Naive thymus-derived CD4-positive, alpha-beta T cell (primary cell): ENCODE measurements at regions not wholly inside any gene's neighbourhood (a gene's known extent, or its start where the extent isn't known, plus 50 kb on each side); places are given as distances from the start of the nearest gene placed in this dataset.

Experiments
- ATAC-seq: fragments of 150-1000 bp; cut with Tn5 transposase; 2 replicates; pipeline ENCODE4 v1.10.0; 2021; ENCODE audit warnings: mild to moderate bottlenecking, moderate library complexity
- CTCF ChIA-PET: fragments of 350-600 bp; sonication (Branson Sonifier 250); formaldehyde crosslinking; loops from one replicate; lab custom pipeline; 2021; ENCODE audit warnings: antibody characterized with exemption; lab: Charles Lee
- POLR2A ChIA-PET: fragments of 350-600 bp; sonication (Branson Sonifier 250); formaldehyde crosslinking; loops from one replicate; lab custom pipeline; 2021; ENCODE audit warnings: antibody characterized with exemption, inconsistent platforms; lab: Charles Lee
- DNase-seq, 9 donors: peaks; one replicate each; pipeline versions ENCODE4 v3.0.0 to v3.0.0-alpha.2; 2020 to 2022; ENCODE audit warnings: mixed read lengths in 1 of 9
- H3K27ac ChIP-seq: one replicate; pipeline ENCODE4 v1.7.0; 2013; ENCODE audit warnings: mild to moderate bottlenecking, low read depth, low read length, moderate library complexity
- H3K27me3 ChIP-seq, 2 donors: one replicate each; pipeline ENCODE4 v1.7.0; 2013; ENCODE audit warnings: low read length in 2 of 2, mild to moderate bottlenecking in 2 of 2, moderate library complexity in 2 of 2; ENCODE audit not compliant: control insufficient read depth in 2 of 2, insufficient read depth in 2 of 2
- H3K36me3 ChIP-seq, 3 experiments: 1 replicate in 2 of 3; 2 replicates in 1 of 3; pipeline ENCODE4 v1.7.0; 2013; ENCODE audit warnings: low read length in 3 of 3, mild to moderate bottlenecking in 3 of 3, moderate library complexity in 1 of 3; ENCODE audit not compliant: insufficient read depth in 3 of 3, control insufficient read depth in 2 of 3
- H3K4me1 ChIP-seq, 2 donors: one replicate each; pipeline ENCODE4 v1.7.0; 2013; ENCODE audit warnings: low read length in 2 of 2, mild to moderate bottlenecking in 2 of 2, moderate library complexity in 1 of 2; ENCODE audit not compliant: control insufficient read depth in 2 of 2, insufficient read depth in 2 of 2
- H3K4me3 ChIP-seq: 2 replicates; pipeline ENCODE4 v1.7.0; 2013; ENCODE audit warnings: mild to moderate bottlenecking, low read length
- H3K9me3 ChIP-seq, 3 experiments: 1 replicate in 2 of 3; 2 replicates in 1 of 3; pipeline ENCODE4 v1.7.0; 2013; ENCODE audit warnings: low read length in 3 of 3; ENCODE audit not compliant: control insufficient read depth in 2 of 3
- H3K27ac Mint-ChIP-seq, 9 donors: one replicate each; pipeline ENCODE4 v1.8.0; 2020 to 2022; ENCODE audit warnings: mixed read lengths in 9 of 9, mild to moderate bottlenecking in 8 of 9, moderate library complexity in 5 of 9, inconsistent platforms in 2 of 9
- H3K27me3 Mint-ChIP-seq, 5 donors: one replicate each; pipeline ENCODE4 v1.8.0; 2021 to 2022; ENCODE audit warnings: mixed read lengths in 5 of 5, mild to moderate bottlenecking in 1 of 5
- H3K36me3 Mint-ChIP-seq, 5 donors: one replicate each; pipeline ENCODE4 v1.8.0; 2020 to 2022; ENCODE audit warnings: mixed read lengths in 5 of 5, mild to moderate bottlenecking in 3 of 5, inconsistent platforms in 1 of 5
- H3K4me1 Mint-ChIP-seq, 7 donors: one replicate each; pipeline ENCODE4 v1.8.0; 2020 to 2022; ENCODE audit warnings: mixed read lengths in 7 of 7, mild to moderate bottlenecking in 3 of 7, inconsistent platforms in 1 of 7
- H3K4me3 Mint-ChIP-seq, 10 donors: one replicate each; pipeline ENCODE4 v1.8.0; 2020 to 2022; ENCODE audit warnings: mild to moderate bottlenecking in 10 of 10, mixed read lengths in 10 of 10, moderate library complexity in 6 of 10, inconsistent platforms in 2 of 10
- H3K9me3 Mint-ChIP-seq, 11 donors: one replicate each; pipeline ENCODE4 v1.8.0; 2020 to 2022; ENCODE audit warnings: mixed read lengths in 11 of 11, mild to moderate bottlenecking in 4 of 11, inconsistent platforms in 1 of 11, moderate library complexity in 1 of 11
- intact Hi-C, 2 donors: fragments of 100-400 bp; cut with micrococcal nuclease; formaldehyde crosslinking; loops; one replicate each; pipeline ENCODE4 v1.15.1; 2023

DNA sequence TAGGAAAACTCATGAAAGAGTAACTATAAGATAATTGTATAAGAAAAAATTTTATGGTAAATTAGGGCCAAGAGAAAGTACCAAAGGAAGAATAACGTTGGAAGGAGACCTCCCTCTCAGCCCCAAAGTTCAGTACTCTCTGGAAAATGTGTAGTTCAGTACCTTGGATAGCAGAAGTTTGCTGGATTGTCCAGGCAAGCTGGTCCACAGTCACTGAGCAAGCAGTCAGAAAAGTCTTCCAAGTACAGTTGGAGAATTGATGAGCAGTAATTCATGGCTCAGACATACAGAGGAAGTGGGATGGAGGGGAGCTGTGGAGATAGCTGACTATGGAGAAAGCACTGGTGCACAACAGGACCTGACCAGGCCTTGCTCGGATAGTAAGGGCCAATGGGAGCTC, 598.2 kb upstream of the NDST4 start:
- no peak for ATAC-seq
- H3K27ac Mint-ChIP-seq, result no peak overlapping the region
- Histone ChIP-seq H3K36me3 (no peaks in the 10 kb centered on the region), H3K4me3 (no peak overlapping the region), H3K4me1 (no peaks in the 10 kb centered on the region), H3K27ac (no peak overlapping the region), H3K9me3 (no peaks in the 10 kb centered on the region), H3K27me3 (no peaks in the 10 kb centered on the region)
- intact Hi-C loops, result no loop called here
- CTCF ChIA-PET, result no interaction called here
- H3K9me3 Mint-ChIP-seq, result peaks cover 0 to 8% (median 2%) of the 10 kb centered on the region in 11 donors
- H3K4me1 Mint-ChIP-seq, result no peaks in the 10 kb centered on the region
- H3K4me3 Mint-ChIP-seq, result no peak overlapping the region
- no peak for DNase-seq
- H3K27me3 Mint-ChIP-seq, result no peaks in the 10 kb centered on the region
- H3K36me3 Mint-ChIP-seq, result no peaks in the 10 kb centered on the region
- POLR2A ChIA-PET, result no interaction called here

- POLR2A ChIA-PET, result no interaction called here
- H3K27me3 Mint-ChIP-seq, result no peaks in the 10 kb centered on the region
- peaks cover 0 to 22% (median 0%) of the 10 kb centered on the region in 11 donors for H3K9me3 Mint-ChIP-seq
These were observed 575.5 kb upstream of the NDST4 start for GRCh38 chr4:115688961-115689360.

DNA sequence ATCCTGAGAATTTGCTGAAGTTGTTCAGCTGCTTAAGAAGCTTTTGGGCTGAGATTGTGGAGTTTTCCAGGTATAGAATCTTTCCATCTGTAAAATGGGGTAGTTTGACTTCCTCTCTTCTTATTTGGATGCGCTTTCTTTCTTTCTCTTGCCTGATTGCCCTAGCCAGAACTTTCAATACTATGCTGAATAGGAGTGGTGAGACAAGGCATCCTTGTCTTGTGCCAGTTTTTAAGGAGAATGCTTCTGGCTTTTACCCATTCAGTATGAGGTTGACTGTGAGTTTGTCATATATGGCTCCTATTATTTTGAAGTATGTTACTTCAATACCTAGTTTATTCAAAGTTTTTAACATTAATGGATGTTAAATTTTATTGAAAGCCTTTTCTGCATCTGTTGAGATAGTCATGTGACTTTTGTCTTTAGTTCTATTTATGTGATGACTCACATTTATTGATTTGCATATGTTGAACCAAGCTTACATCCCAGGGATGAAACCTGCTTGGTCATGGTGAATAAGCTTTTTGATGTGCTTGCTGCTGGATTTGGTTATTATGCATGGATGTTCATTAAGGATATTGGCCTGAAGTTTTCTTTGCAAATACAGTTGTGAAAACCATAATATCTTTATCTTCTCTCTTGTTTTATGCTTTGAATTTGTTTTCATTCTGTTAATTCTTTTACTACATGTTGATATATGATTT, 573.8 kb upstream of the NDST4 start:
- Mint-ChIP-seq H3K27me3 (no peaks in the 10 kb centered on the region), H3K4me1 (no peaks in the 10 kb centered on the region), H3K9me3 (peaks cover 0 to 22% (median 0%) of the 10 kb centered on the region in 11 donors), H3K4me3 (no peak overlapping the region), H3K27ac (no peak overlapping the region), H3K36me3 (no peaks in the 10 kb centered on the region)
- DNase-seq (no peak), ATAC-seq (no peak)
- no peaks in the 10 kb centered on the region for H3K27me3 ChIP-seq
- CTCF ChIA-PET, result interaction anchor here (0.7 kb wide), 1 partner anchor 14 kb away, joined by 3 read pairs; no protein-coding TSS in a partner anchor
- intact Hi-C loops, result no loop called here
- H3K9me3 ChIP-seq, result no peaks in the 10 kb centered on the region
- H3K4me3 ChIP-seq, result no peak overlapping the region
- H3K36me3 ChIP-seq, result no peaks in the 10 kb centered on the region
- POLR2A ChIA-PET, result no interaction called here
- no peak overlapping the region for H3K27ac ChIP-seq
- H3K4me1 ChIP-seq, result no peaks in the 10 kb centered on the region

More at GRCh38 chr4:115688961-115689360, 575.5 kb upstream of the NDST4 start:
- H3K4me3 ChIP-seq, result no peak overlapping the region
- Mint-ChIP-seq H3K27ac (no peak overlapping the region), H3K4me3 (no peak overlapping the region), H3K4me1 (no peaks in the 10 kb centered on the region), H3K36me3 (no peaks in the 10 kb centered on the region)
- H3K27ac ChIP-seq, result no peak overlapping the region
- DNase-seq (no peak), ATAC-seq (no peak)
- H3K36me3 ChIP-seq, result no peaks in the 10 kb centered on the region
- CTCF ChIA-PET, result interaction anchor here (0.6 kb wide), 1 partner anchor 8 kb away, joined by 3 read pairs; no protein-coding TSS in a partner anchor
- intact Hi-C loops, result no loop called here
- no peaks in the 10 kb centered on the region for H3K27me3 ChIP-seq
- H3K9me3 ChIP-seq, result no peaks in the 10 kb centered on the region
- no peaks in the 10 kb centered on the region for H3K4me1 ChIP-seq

GRCh38 chr4:115678425-115678941, 565.1 kb upstream of the NDST4 start:
- POLR2A ChIA-PET, result no interaction called here
- H3K27ac ChIP-seq, result no peak overlapping the region
- no peak for ATAC-seq
- intact Hi-C loops, result no loop called here
- no peaks in the 10 kb centered on the region for H3K36me3 ChIP-seq
- no peaks in the 10 kb centered on the region for H3K4me1 ChIP-seq
- DNase-seq, result no peak
- Mint-ChIP-seq H3K36me3 (no peaks in the 10 kb centered on the region), H3K27ac (no peak overlapping the region), H3K4me1 (no peaks in the 10 kb centered on the region), H3K4me3 (no peak overlapping the region), H3K9me3 (peaks cover 0 to 12% (median 3%) of the 10 kb centered on the region in 11 donors), H3K27me3 (no peaks in the 10 kb centered on the region)
- CTCF ChIA-PET, result no interaction called here
- H3K27me3 ChIP-seq, result no peaks in the 10 kb centered on the region
- no peaks in the 10 kb centered on the region for H3K9me3 ChIP-seq
- no peak overlapping the region for H3K4me3 ChIP-seq

DNA sequence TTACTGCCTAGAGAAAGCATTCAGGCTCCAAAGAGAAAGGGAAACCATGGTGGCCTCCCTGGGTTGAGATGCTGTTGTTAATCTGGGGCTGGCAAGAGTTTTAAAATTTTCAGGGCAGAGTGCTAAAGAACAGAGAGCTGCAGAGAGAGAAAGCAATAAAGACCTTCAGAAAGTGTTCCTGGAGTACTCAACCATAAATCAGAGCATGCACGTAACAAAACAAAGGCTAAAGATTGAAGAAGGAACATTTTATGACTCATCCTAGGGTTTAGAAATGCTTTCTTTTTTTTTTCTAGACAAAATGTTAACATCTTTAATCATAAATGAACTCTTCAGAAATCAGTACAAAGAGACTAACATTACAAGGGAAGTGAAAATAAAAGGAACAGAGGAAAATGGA, 562.3 kb upstream of the NDST4 start:
- no peak for ATAC-seq
- H3K36me3 ChIP-seq, result no peaks in the 10 kb centered on the region
- Mint-ChIP-seq H3K27ac (no peak overlapping the region), H3K27me3 (no peaks in the 10 kb centered on the region), H3K4me3 (no peak overlapping the region), H3K4me1 (no peaks in the 10 kb centered on the region), H3K36me3 (no peaks in the 10 kb centered on the region), H3K9me3 (peaks cover 0 to 12% (median 5%) of the 10 kb centered on the region in 11 donors)
- ChIA-PET POLR2A (no interaction called here), CTCF (no interaction called here)
- no peaks in the 10 kb centered on the region for H3K9me3 ChIP-seq
- H3K4me1 ChIP-seq, result no peaks in the 10 kb centered on the region
- intact Hi-C loops, result no loop called here
- no peak overlapping the region for H3K27ac ChIP-seq
- DNase-seq, result no peak
- no peaks in the 10 kb centered on the region for H3K27me3 ChIP-seq
- no peak overlapping the region for H3K4me3 ChIP-seq

DNA sequence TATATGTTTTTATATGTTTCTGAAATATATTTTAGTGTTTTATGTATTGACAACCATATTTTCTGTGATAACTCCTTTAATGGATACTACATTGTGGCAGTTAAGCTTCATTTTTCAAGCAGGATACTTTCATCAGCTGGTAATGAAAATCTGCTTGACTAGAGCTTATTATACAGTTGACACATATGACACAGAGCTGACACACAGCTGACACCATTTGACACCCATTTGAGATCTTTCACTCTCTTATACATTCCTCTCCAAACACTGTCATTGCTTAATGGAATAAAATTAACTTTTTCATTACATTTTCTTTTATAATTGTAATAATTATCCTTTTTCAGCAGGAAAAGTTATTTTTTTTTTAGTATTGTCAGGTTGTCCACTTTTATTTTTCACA, 561.1 kb upstream of the NDST4 start:
- H3K4me3 ChIP-seq, result no peak overlapping the region
- H3K4me1 ChIP-seq, result no peaks in the 10 kb centered on the region
- no peak overlapping the region for H3K27ac ChIP-seq
- peaks cover 0 to 11% (median 3%) of the 10 kb centered on the region in 11 donors for H3K9me3 Mint-ChIP-seq
- ChIA-PET CTCF (no interaction called here), POLR2A (no interaction called here)
- no peak overlapping the region for H3K27ac Mint-ChIP-seq
- H3K9me3 ChIP-seq, result no peaks in the 10 kb centered on the region
- DNase-seq (no peak), ATAC-seq (no peak)
- H3K4me3 Mint-ChIP-seq, result no peak overlapping the region
- no peaks in the 10 kb centered on the region for H3K27me3 ChIP-seq
- no peaks in the 10 kb centered on the region for H3K36me3 ChIP-seq
- intact Hi-C loops, result no loop called here
- H3K4me1 Mint-ChIP-seq, result no peaks in the 10 kb centered on the region
- no peaks in the 10 kb centered on the region for H3K36me3 Mint-ChIP-seq
- no peaks in the 10 kb centered on the region for H3K27me3 Mint-ChIP-seq

DNA sequence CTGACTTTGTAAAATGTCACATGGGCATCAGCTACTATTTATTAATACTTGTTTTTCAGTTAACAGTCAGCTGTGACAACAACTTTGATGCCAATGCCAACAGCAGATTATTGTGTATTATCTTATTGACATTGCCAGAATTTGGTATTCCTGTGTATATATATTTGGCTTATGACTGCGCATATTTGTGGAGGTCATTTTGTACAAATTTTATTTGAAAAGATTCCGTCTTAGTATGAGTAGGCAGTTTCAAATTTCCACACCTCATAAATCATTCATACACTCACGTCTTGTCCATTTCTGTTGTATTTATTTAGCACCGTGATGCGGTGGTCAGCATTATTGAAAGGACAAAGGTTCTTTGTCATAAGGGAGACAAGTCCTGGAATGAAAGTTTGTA, 558.2 kb upstream of the NDST4 start:
- ATAC-seq (no peak), DNase-seq (no peak)
- Mint-ChIP-seq H3K9me3 (peaks cover 0 to 6% (median 0%) of the 10 kb centered on the region in 11 donors), H3K4me3 (no peak overlapping the region), H3K36me3 (no peaks in the 10 kb centered on the region), H3K27ac (no peak overlapping the region), H3K27me3 (no peaks in the 10 kb centered on the region), H3K4me1 (no peaks in the 10 kb centered on the region)
- Histone ChIP-seq H3K4me3 (no peak overlapping the region), H3K27me3 (no peaks in the 10 kb centered on the region), H3K27ac (no peak overlapping the region), H3K4me1 (no peaks in the 10 kb centered on the region), H3K36me3 (no peaks in the 10 kb centered on the region), H3K9me3 (no peaks in the 10 kb centered on the region)
- ChIA-PET POLR2A (no interaction called here), CTCF (no interaction called here)
- intact Hi-C loops, result no loop called here
